ENCODE measurements at regions not wholly inside any gene's neighbourhood (a gene's known extent, or its start where the extent isn't known, plus 50 kb on each side); places are given as distances from the start of the nearest gene placed in this dataset.

DNA sequence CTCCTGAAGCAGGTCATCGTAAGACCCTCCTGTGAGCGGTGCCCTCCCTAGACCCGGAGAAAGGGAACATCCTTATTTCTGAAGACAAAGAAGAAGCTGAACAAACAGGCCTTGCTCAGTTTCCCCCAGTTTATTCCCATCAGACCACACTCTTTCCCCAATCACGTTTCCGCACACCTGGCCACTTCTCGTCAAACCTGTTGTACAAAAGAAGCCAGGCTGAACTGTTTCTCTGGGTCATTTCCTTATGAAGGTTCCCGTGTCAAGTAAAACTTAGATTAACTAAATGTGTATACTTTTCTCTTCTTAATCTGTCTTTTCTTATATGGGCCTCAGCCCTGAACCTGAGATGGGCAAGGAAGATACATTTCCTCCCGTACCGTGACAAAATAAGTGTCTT is 111.6 kb upstream of the ENPP6 start:
- TF ChIP-seq, protein P1, sequence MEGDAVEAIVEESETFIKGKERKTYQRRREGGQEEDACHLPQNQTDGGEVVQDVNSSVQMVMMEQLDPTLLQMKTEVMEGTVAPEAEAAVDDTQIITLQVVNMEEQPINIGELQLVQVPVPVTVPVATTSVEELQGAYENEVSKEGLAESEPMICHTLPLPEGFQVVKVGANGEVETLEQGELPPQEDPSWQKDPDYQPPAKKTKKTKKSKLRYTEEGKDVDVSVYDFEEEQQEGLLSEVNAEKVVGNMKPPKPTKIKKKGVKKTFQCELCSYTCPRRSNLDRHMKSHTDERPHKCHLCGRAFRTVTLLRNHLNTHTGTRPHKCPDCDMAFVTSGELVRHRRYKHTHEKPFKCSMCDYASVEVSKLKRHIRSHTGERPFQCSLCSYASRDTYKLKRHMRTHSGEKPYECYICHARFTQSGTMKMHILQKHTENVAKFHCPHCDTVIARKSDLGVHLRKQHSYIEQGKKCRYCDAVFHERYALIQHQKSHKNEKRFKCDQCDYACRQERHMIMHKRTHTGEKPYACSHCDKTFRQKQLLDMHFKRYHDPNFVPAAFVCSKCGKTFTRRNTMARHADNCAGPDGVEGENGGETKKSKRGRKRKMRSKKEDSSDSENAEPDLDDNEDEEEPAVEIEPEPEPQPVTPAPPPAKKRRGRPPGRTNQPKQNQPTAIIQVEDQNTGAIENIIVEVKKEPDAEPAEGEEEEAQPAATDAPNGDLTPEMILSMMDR (IDR thresholded peaks at IDR 0.05; ENCODE audit: low read depth, low read length) = no peak
- no peak for TF ChIP-seq EZH2phosphoT487 (IDR thresholded peaks at IDR 0.05; ENCODE audit: low read depth)
